ENCODE measurements at regions not wholly inside any gene's neighbourhood (a gene's known extent, or its start where the extent isn't known, plus 50 kb on each side); places are given as distances from the start of the nearest gene placed in this dataset.

DNA sequence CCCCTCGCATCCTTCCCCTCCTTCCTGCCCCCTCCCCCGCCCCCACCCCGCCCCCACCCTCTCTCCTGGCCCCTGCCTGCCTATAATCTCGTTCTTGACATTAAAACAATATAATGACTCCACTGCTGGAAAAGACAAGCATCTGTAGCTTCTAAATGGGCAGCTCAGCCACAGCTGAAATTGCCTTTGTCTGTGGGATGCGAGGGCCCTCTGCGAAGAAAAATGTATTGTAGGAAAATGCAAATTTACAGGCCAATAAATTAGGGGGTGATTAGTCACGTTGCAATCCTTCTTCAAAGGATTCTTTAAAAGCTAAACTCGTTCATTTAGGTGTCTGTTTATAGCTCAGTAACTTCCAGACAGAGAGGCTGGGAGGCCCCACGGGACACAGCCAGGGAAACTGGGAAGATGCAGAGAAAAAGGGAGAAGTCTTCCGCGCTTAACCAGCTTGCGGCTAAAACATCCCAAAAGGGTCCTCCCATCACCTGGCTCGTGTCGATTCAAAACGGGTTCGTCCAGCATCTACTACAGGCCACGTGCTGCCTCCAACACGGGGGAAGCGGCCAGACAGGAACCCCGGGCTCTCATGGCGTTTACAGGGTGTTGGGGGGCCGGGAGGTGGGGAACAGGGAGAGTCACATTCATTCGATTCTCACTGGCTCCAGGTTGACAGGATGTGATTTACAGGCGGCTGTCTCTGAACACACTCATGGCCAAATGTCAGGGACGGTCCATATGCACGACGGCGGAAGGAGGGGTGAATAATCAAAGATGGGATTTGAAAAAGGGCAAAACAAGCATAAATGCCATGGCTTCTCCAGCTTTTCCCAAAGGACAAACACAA is 100.5 kb upstream of the ZBTB40 start:
- TF ChIP-seq ZNF274 (IDR thresholded peaks at IDR 0.05; ENCODE audit: borderline replicate concordance, extremely low read depth, low read length) (no peak), RAD21 (IDR thresholded peaks at IDR 0.05 in 1 of 2, conservative IDR thresholded peaks at IDR 0.05 in 1 of 2; ENCODE audit: low read depth in 2 of 2, low read length in 2 of 2) (no peak), RNF2 (IDR thresholded peaks at IDR 0.05; ENCODE audit: borderline replicate concordance, low read depth, low read length, missing control alignments, poor library complexity, severe bottlenecking) (no peak), POLR2AphosphoS5 (IDR thresholded peaks at IDR 0.05; ENCODE audit: low read depth, low read length) (no peak), EP300 (IDR thresholded peaks at IDR 0.05; ENCODE audit: borderline replicate concordance in 1 of 2, low read depth in 2 of 2, low read length in 2 of 2) (no peak), JUND (IDR thresholded peaks at IDR 0.05; ENCODE audit: low read length) (no peak), TAF1 (IDR thresholded peaks at IDR 0.05; ENCODE audit: low read depth, low read length) (no peak), PHF8 (conservative IDR thresholded peaks at IDR 0.05; ENCODE audit: low read depth, low read length) (no peak)

All from H1 (cell line).